K562 (cell line): ENCODE measurements at regions not wholly inside any gene's neighbourhood (a gene's known extent, or its start where the extent isn't known, plus 50 kb on each side); places are given as distances from the start of the nearest gene placed in this dataset.

Experiments
- ATAC-seq: fragments of 200-7000 bp; cut with Tn5 transposase; 3 replicates; pipeline ENCODE4 v1.9.1; 2020; ENCODE audit warnings: moderate library complexity
- BruUV-seq: library from RNA; stranded (reverse); fragments of 400-500 nt; replicated peaks from 2 replicates; lab custom pipeline; 2021; lab: Mats Ljungman, UMichigan
- CTCF ChIA-PET: fragments of 300-600 bp; formaldehyde crosslinking; extraction: SDS; loops from one replicate; lab custom pipeline; 2021; ENCODE audit warnings: low intra/inter-chr PET ratio; lab: Yijun Ruan, JAX
- POLR2A ChIA-PET: fragments of 300-600, 350-650 bp; sonication (Branson Sonifier 250); formaldehyde crosslinking; extraction: SDS; loops from one replicate; lab custom pipeline; 2021; ENCODE audit warnings: antibody characterized with exemption, inconsistent platforms; lab: Yijun Ruan, JAX
- DNase-seq, 4 experiments: peaks; one replicate each; pipeline versions ENCODE4 v3.0.0 to v3.0.0-alpha.2; 2011 to 2018; ENCODE audit warnings: low spot score in 3 of 4, mixed read lengths in 3 of 4; ENCODE audit errors: extremely low read depth in 1 of 4
- FAIRE-seq: peaks from 2 replicates; lab custom pipeline; 2011; peaks lifted over from hg19 to GRCh38; lab: Jason Lieb, UNC
- H2AFZ ChIP-seq: 2 replicates; pipeline ENCODE4 v1.6.0; 2011; ENCODE audit warnings: low read depth, low read length, control low read depth, inconsistent platforms
- H3K27ac ChIP-seq: fragments of 200-600 bp; 3 replicates; pipeline ENCODE4 v1.8.0; 2011; ENCODE audit warnings: low read depth, mild to moderate bottlenecking, control low read depth, inconsistent platforms, low read length, moderate library complexity, mixed read lengths; ENCODE audit errors: extremely low read depth
- H3K27me3 ChIP-seq, 2 experiments: fragments of 300-600 bp in 1 of 2; 2 replicates in 1 of 2; 3 replicates in 1 of 2; pipeline versions ENCODE4 v1.6.0 to v1.8.0; 2011; ENCODE audit warnings: inconsistent platforms in 2 of 2, low read length in 2 of 2, mild to moderate bottlenecking in 1 of 2, mixed read lengths in 1 of 2, moderate library complexity in 1 of 2; ENCODE audit not compliant: control insufficient read depth in 2 of 2, insufficient read depth in 2 of 2
- H3K36me3 ChIP-seq: fragments of 300-600 bp; 3 replicates; pipeline ENCODE4 v1.8.0; 2011; ENCODE audit warnings: mild to moderate bottlenecking, low read length, inconsistent platforms; ENCODE audit not compliant: control insufficient read depth, insufficient read depth
- H3K4me1 ChIP-seq, 2 experiments: fragments of 200-600 bp in 1 of 2; replicated peaks in 1 of 2; 2 replicates in 1 of 2; 3 replicates in 1 of 2; pipeline versions ENCODE4 v1.5.1 to v1.8.0; 2011; ENCODE audit warnings: inconsistent platforms in 2 of 2, low read length in 2 of 2, mild to moderate bottlenecking in 1 of 2, mixed read lengths in 1 of 2, moderate library complexity in 1 of 2; ENCODE audit not compliant: control insufficient read depth in 2 of 2, insufficient read depth in 2 of 2
- H3K4me2 ChIP-seq: 2 replicates; pipeline ENCODE4 v1.6.1; 2011; ENCODE audit warnings: low read length, control low read depth, inconsistent platforms, mixed read lengths; ENCODE audit not compliant: insufficient read depth
- H3K4me3 ChIP-seq: fragments of 200-600 bp; sonication (generic), shearing (Covaris generic); 2 replicates; pipeline ENCODE4 v1.5.1; 2016; ENCODE audit warnings: control low read depth, inconsistent platforms
- H3K79me2 ChIP-seq: fragments of 200-600 bp; 3 replicates; pipeline ENCODE4 v1.8.0; 2011; ENCODE audit warnings: low read length, inconsistent platforms; ENCODE audit not compliant: control insufficient read depth, insufficient read depth
- H3K9ac ChIP-seq, 2 experiments: 2 replicates each; pipeline versions ENCODE4 v1.6.0 to v1.6.1; 2011; ENCODE audit warnings: low read depth in 2 of 2, low read length in 2 of 2, control low read depth in 1 of 2, inconsistent platforms in 1 of 2, mild to moderate bottlenecking in 1 of 2, mixed read lengths in 1 of 2; ENCODE audit not compliant: insufficient read depth in 1 of 2
- H3K9me1 ChIP-seq: one replicate; pipeline ENCODE4 v1.6.0; 2011; ENCODE audit warnings: inconsistent platforms, mild to moderate bottlenecking, low read length, moderate library complexity; ENCODE audit not compliant: control insufficient read depth, insufficient read depth
- H3K9me3 ChIP-seq: replicated peaks from 2 replicates; pipeline ENCODE4 v1.5.1; 2011; ENCODE audit warnings: low read depth, low read length, inconsistent platforms; ENCODE audit not compliant: control insufficient read depth, insufficient read depth
- H4K20me1 ChIP-seq: replicated peaks from 2 replicates; pipeline ENCODE4 v1.6.1; 2011; ENCODE audit warnings: low read length, inconsistent platforms, mixed read lengths; ENCODE audit not compliant: control insufficient read depth, insufficient read depth
- ARID3A ChIP-seq: IDR thresholded peaks from 2 replicates; pipeline ENCODE4 v1.6.1; 2012; ENCODE audit warnings: low read depth, low read length, improper control_type of control experiment, borderline replicate concordance
- BCLAF1 ChIP-seq, 2 experiments: fragments of 450-650 bp in 1 of 2; IDR thresholded peaks; 2 replicates each; pipeline ENCODE4 v1.6.1; 2011 to 2017; ENCODE audit warnings: low read depth in 2 of 2, antibody characterized with exemption in 1 of 2, borderline replicate concordance in 1 of 2, low read length in 1 of 2, mild to moderate bottlenecking in 1 of 2, mixed read lengths in 1 of 2; ENCODE audit not compliant: control insufficient read depth in 1 of 2
- CBFA2T3 ChIP-seq: fragments of 450-650 bp; IDR thresholded peaks from 2 replicates; pipeline ENCODE4 v1.6.1; 2017
- CCAR2 ChIP-seq: fragments of 200-400 bp; formaldehyde crosslinking; IDR thresholded peaks from 2 replicates; pipeline ENCODE4 v1.6.1; 2017; ENCODE audit warnings: mild to moderate bottlenecking, low read depth, low read length
- EGR1 ChIP-seq: fragments of 450-650 bp; conservative IDR thresholded peaks from 2 replicates; pipeline ENCODE4 v1.6.1; 2017; ENCODE audit warnings: mild to moderate bottlenecking
- ETV5 ChIP-seq: sonication (generic); formaldehyde crosslinking; IDR thresholded peaks from 2 replicates; pipeline ENCODE4 v1.4.0; 2020; ENCODE audit warnings: low read depth, mild to moderate bottlenecking, missing genetic modification reagents
- NR2F6 ChIP-seq: fragments of 450-650 bp; formaldehyde crosslinking; IDR thresholded peaks from 2 replicates; pipeline ENCODE4 v1.4.0; 2020; ENCODE audit warnings: mild to moderate bottlenecking
- SMAD4 ChIP-seq: fragments of 250-450 bp; sonication (Bioruptor Pico); conservative IDR thresholded peaks from 2 replicates; pipeline ENCODE4 v1.8.0; 2021; ENCODE audit warnings: inconsistent platforms, mild to moderate bottlenecking, moderate library complexity
- SMARCA5 ChIP-seq: fragments of 450-650 bp; IDR thresholded peaks from 2 replicates; pipeline ENCODE4 v1.6.1; 2016
- ZNF436 ChIP-seq: fragments of 250-450, 450-650 bp; sonication (Bioruptor Pico); formaldehyde crosslinking; IDR thresholded peaks from 2 replicates; pipeline ENCODE4 v1.7.0; 2020; ENCODE audit warnings: mild to moderate bottlenecking
- ZNF830 ChIP-seq: fragments of 250-450 bp; sonication (Bioruptor Pico); IDR thresholded peaks from 2 replicates; pipeline ENCODE4 v1.5.0; 2021; ENCODE audit warnings: mild to moderate bottlenecking
- WGBS: fragments of 100-300 bp; shearing (Covaris generic); methylation state at CpG from one replicate; pipeline ENCODE4 v1.1.6; 2016; ENCODE audit warnings: low coverage, mixed read lengths; ENCODE audit not compliant: insufficient coverage; ENCODE audit errors: missing lambda C conversion rate; 5-methylcytosine and 5-hydroxymethylcytosine counted together
- in situ Hi-C: fragments of 300-500 bp; cut with MboI; formaldehyde crosslinking; loops from 4 replicates; pipeline ENCODE4 v1.15.0; 2018; ENCODE audit warnings: inconsistent platforms, mixed read lengths
- intact Hi-C: fragments of 100-400 bp; cut with micrococcal nuclease; formaldehyde crosslinking; loops from 2 replicates; pipeline ENCODE4 v1.14.2; 2022
- TF ChIP-seq, protein P1 (sequence below), 2 experiments: fragments of 250-450 bp in 1 of 2; fragments of 450-650 bp in 1 of 2; sonication (Bioruptor Pico) in 1 of 2; IDR thresholded peaks; 2 replicates each; pipeline versions ENCODE4 v1.6.1 to v1.8.0; 2016 to 2021; ENCODE audit warnings: mild to moderate bottlenecking in 2 of 2, moderate library complexity in 2 of 2, missing compliant biosample characterization in 1 of 2, missing genetic modification characterization in 1 of 2

GRCh38 chr6:12582421-12583110 is 134.0 kb upstream of the PHACTR1 start:
- ChIA-PET POLR2A (interaction anchor here (0.6 kb wide), 1 partner anchor 339 kb away, joined by 3 read pairs; no protein-coding TSS in a partner anchor), CTCF (no interaction called here)
- Histone ChIP-seq H3K27me3 (peaks cover 0 to 10% of the 10 kb centered on the region in 2 experiments; a peak in 2 of 5 replicates), H3K9me3 (no peaks in the 10 kb centered on the region), H2AFZ (no peak overlapping the region), H3K4me3 (no peak overlapping the region), H3K9ac (no peak overlapping the region), H3K9me1 (no peaks in the 10 kb centered on the region), H3K79me2 (no peaks in the 10 kb centered on the region), H3K4me1 (no peaks in the 10 kb centered on the region), H3K27ac (no peak overlapping the region), H3K36me3 (no peaks in the 10 kb centered on the region), H3K4me2 (no peak overlapping the region), H4K20me1 (no peaks in the 10 kb centered on the region)
- in situ Hi-C loops (no loop called here), intact Hi-C loops (no loop called here)
- no TSS peak for BruUV-seq
- 1% methylated on average over 4 of the region's 4 CpGs for WGBS
- no peak for ATAC-seq
- no peak for DNase-seq
- FAIRE-seq, result no peak
- TF ChIP-seq SMARCA5 (no peak), SMAD4 (CRISPR knock-in tag) (no peak), EGR1 (no peak), CCAR2 (no peak), CBFA2T3 (no peak), BCLAF1 (IDR thresholded peaks at IDR 0.05; ENCODE audit: borderline replicate concordance in 1 of 2, control insufficient read depth in 1 of 2, low read depth in 2 of 2, low read length in 1 of 2) (no peak), NR2F6 (CRISPR knock-in tag) (no peak), ARID3A (no peak), ZNF830 (CRISPR knock-in tag) (no peak), ETV5 (no peak), ZNF436 (CRISPR knock-in tag) (no peak)
- TF ChIP-seq, protein P1, sequence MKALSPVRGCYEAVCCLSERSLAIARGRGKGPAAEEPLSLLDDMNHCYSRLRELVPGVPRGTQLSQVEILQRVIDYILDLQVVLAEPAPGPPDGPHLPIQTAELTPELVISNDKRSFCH (CRISPR knock-in tag; IDR thresholded peaks at IDR 0.05), result no peak
- TF ChIP-seq, protein P1 (tag; IDR thresholded peaks at IDR 0.05), result no peak
